PC-9 (cell line): ENCODE measurements at regions not wholly inside any gene's neighbourhood (a gene's known extent, or its start where the extent isn't known, plus 50 kb on each side); places are given as distances from the start of the nearest gene placed in this dataset.

Source experiments
- BruUV-seq: library from RNA; stranded (reverse); fragments of 400-500 nt; replicated peaks from 2 replicates; lab custom pipeline; 2021; lab: Mats Ljungman, UMichigan
- CTCF ChIA-PET: fragments of 300-600 bp; sonication (Branson Sonifier 250); formaldehyde crosslinking; loops from one replicate; lab custom pipeline; 2022; ENCODE audit warnings: antibody characterized with exemption; lab: Charles Lee
- POLR2A ChIA-PET: fragments of 300-600 bp; sonication (Branson Sonifier 250); formaldehyde crosslinking; loops from one replicate; lab custom pipeline; 2022; ENCODE audit warnings: antibody characterized with exemption; ENCODE audit not compliant: unreplicated experiment; lab: Charles Lee
- DNase-seq, 2 experiments: peaks; one replicate each; pipeline versions ENCODE4 v3.0.0 to v3.0.0-alpha.2; 2015 to 2022; ENCODE audit warnings: mixed read lengths in 1 of 2
- H2AFZ ChIP-seq: fragments of 200-600 bp; sonication (generic); 2 replicates; pipeline ENCODE4 v1.8.1; 2017; ENCODE audit warnings: antibody characterized with exemption
- H3F3A ChIP-seq: fragments of 200-600 bp; sonication (generic); 2 replicates; pipeline ENCODE4 v1.8.1; 2017; ENCODE audit warnings: antibody characterized with exemption, mild to moderate bottlenecking, low read depth; ENCODE audit not compliant: insufficient read depth
- H3K27ac ChIP-seq: fragments of 200-600 bp; sonication (generic); 2 replicates; pipeline ENCODE4 v1.6.1; 2016; ENCODE audit warnings: mixed run types
- H3K27me3 ChIP-seq: fragments of 200-600 bp; sonication (generic); 2 replicates; pipeline ENCODE4 v1.6.1; 2016; ENCODE audit warnings: low read depth, mixed run types; ENCODE audit not compliant: insufficient read depth
- H3K36me3 ChIP-seq: fragments of 200-600 bp; sonication (generic); 2 replicates; pipeline ENCODE4 v1.6.1; 2016; ENCODE audit warnings: low read depth, mixed run types
- H3K4me1 ChIP-seq: fragments of 200-600 bp; sonication (generic); replicated peaks from 2 replicates; pipeline ENCODE4 v1.6.1; 2016; ENCODE audit warnings: mixed run types; ENCODE audit not compliant: insufficient read depth
- H3K4me2 ChIP-seq: fragments of 200-600 bp; sonication (generic); 2 replicates; pipeline ENCODE4 v1.6.1; 2017; ENCODE audit warnings: mixed run types
- H3K4me3 ChIP-seq: fragments of 200-600 bp; sonication (generic); 2 replicates; pipeline ENCODE4 v1.6.1; 2016; ENCODE audit warnings: mixed run types
- H3K79me2 ChIP-seq: fragments of 200-600 bp; sonication (generic); 2 replicates; pipeline ENCODE4 v1.6.1; 2017; ENCODE audit warnings: low read depth, mixed run types
- H3K9me2 ChIP-seq: fragments of 200-600 bp; sonication (generic); 2 replicates; pipeline ENCODE4 v1.8.1; 2017; ENCODE audit warnings: mild to moderate bottlenecking; ENCODE audit not compliant: insufficient read depth
- H3K9me3 ChIP-seq: fragments of 200-600 bp; sonication (generic); 2 replicates; pipeline ENCODE4 v1.8.1; 2016; ENCODE audit warnings: low read depth; ENCODE audit not compliant: insufficient read depth
- H4K20me1 ChIP-seq: fragments of 200-600 bp; sonication (generic); 2 replicates; pipeline ENCODE4 v1.8.1; 2017; ENCODE audit not compliant: insufficient read depth
- CTCF ChIP-seq: fragments of 200-600 bp; sonication (generic); conservative IDR thresholded peaks from 2 replicates; pipeline ENCODE4 v1.6.1; 2017; ENCODE audit warnings: mixed run types, antibody characterized with exemption, mild to moderate bottlenecking, moderate library complexity
- EZH2 ChIP-seq: fragments of 200-600 bp; sonication (generic); IDR thresholded peaks from 2 replicates; pipeline ENCODE4 v1.8.0; 2017; ENCODE audit warnings: antibody characterized with exemption, low read depth
- intact Hi-C: fragments of 100-400 bp; cut with micrococcal nuclease; formaldehyde crosslinking; loops from one replicate; pipeline ENCODE4 v1.10.0; 2022; ENCODE audit not compliant: unreplicated experiment

- Histone ChIP-seq H3K4me1 (no peaks in the 10 kb centered on the region), H3F3A (no peaks in the 10 kb centered on the region), H3K27me3 (no peaks in the 10 kb centered on the region), H2AFZ (no peak overlapping the region), H3K4me2 (no peak overlapping the region), H3K27ac (no peak overlapping the region), H3K9me3 (no peaks in the 10 kb centered on the region), H3K79me2 (no peaks in the 10 kb centered on the region), H4K20me1 (no peaks in the 10 kb centered on the region), H3K4me3 (no peak overlapping the region), H3K36me3 (no peaks in the 10 kb centered on the region), H3K9me2 (no peaks in the 10 kb centered on the region)
- no peak for TF ChIP-seq EZH2
- no peak for TF ChIP-seq CTCF
- POLR2A ChIA-PET, result no interaction called here
- intact Hi-C loops, result no loop called here
- CTCF ChIA-PET, result no interaction called here
- BruUV-seq, result no TSS peak
- no peak for DNase-seq
These were observed 586.4 kb upstream of the SEMA3D start for GRCh38 chr7:85773116-85773728.

- BruUV-seq, result no TSS peak
- H3K27ac ChIP-seq, result no peak overlapping the region
- H4K20me1 ChIP-seq, result no peaks in the 10 kb centered on the region
- ChIA-PET POLR2A (no interaction called here), CTCF (no interaction called here)
- no peaks in the 10 kb centered on the region for H3K9me3 ChIP-seq
- H3F3A ChIP-seq, result no peaks in the 10 kb centered on the region
- no peak for TF ChIP-seq CTCF
- TF ChIP-seq EZH2, result no peak
- H3K4me3 ChIP-seq, result no peak overlapping the region
- H3K9me2 ChIP-seq, result no peaks in the 10 kb centered on the region; the same call in 1 of the 2 replicates
- no peaks in the 10 kb centered on the region for H3K36me3 ChIP-seq
- H2AFZ ChIP-seq, result no peak overlapping the region
- H3K79me2 ChIP-seq, result no peaks in the 10 kb centered on the region
- no peaks in the 10 kb centered on the region for H3K27me3 ChIP-seq
- intact Hi-C loops, result no loop called here
- no peak overlapping the region for H3K4me2 ChIP-seq
- DNase-seq, result no peak
- no peaks in the 10 kb centered on the region for H3K4me1 ChIP-seq
These were observed 584.7 kb upstream of the SEMA3D start for GRCh38 chr7:85771516-85771915.

- intact Hi-C loops, result no loop called here
- BruUV-seq, result no TSS peak
- Histone ChIP-seq H3K4me2 (no peak overlapping the region), H3K9me2 (no peaks in the 10 kb centered on the region; the same call in 1 of the 2 replicates), H4K20me1 (no peaks in the 10 kb centered on the region), H3F3A (no peaks in the 10 kb centered on the region), H3K4me3 (no peak overlapping the region), H3K27me3 (no peaks in the 10 kb centered on the region), H3K27ac (no peak overlapping the region), H3K4me1 (no peaks in the 10 kb centered on the region), H3K9me3 (no peaks in the 10 kb centered on the region), H3K79me2 (no peaks in the 10 kb centered on the region), H3K36me3 (no peaks in the 10 kb centered on the region), H2AFZ (no peak overlapping the region)
- no peak for DNase-seq
- ChIA-PET CTCF (no interaction called here), POLR2A (no interaction called here)
- TF ChIP-seq EZH2, result no peak
These were observed 583.5 kb upstream of the SEMA3D start for GRCh38 chr7:85770332-85770731.
